ENCODE measurements at regions not wholly inside any gene's neighbourhood (a gene's known extent, or its start where the extent isn't known, plus 50 kb on each side); places are given as distances from the start of the nearest gene placed in this dataset.
"Not testable (repeated sequence)": the region's sequence is repeated elsewhere in the genome, so short reads cannot be mapped to it uniquely, and the experiment has no call there.

DNA sequence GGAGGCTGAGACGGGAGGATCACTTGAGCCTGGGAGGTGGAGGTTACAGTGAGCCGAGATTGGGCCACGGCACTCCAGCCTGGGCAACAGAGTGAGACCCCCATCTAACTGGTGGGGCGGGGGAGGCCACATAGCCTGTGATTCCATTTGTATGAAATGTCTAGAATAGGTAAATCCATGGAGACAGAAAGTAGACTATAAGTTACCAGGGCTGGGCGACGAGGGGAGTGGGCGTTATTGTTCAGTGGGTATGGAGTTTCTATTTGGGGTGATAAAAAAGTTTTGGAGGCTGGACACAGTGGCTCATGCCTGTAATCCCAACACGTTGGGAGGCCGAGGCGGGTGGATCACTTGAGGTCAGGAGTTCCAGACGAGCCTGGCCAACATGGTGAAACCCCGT is 97.8 kb downstream of the CRLF3 start:
- TF ChIP-seq, protein P1, sequence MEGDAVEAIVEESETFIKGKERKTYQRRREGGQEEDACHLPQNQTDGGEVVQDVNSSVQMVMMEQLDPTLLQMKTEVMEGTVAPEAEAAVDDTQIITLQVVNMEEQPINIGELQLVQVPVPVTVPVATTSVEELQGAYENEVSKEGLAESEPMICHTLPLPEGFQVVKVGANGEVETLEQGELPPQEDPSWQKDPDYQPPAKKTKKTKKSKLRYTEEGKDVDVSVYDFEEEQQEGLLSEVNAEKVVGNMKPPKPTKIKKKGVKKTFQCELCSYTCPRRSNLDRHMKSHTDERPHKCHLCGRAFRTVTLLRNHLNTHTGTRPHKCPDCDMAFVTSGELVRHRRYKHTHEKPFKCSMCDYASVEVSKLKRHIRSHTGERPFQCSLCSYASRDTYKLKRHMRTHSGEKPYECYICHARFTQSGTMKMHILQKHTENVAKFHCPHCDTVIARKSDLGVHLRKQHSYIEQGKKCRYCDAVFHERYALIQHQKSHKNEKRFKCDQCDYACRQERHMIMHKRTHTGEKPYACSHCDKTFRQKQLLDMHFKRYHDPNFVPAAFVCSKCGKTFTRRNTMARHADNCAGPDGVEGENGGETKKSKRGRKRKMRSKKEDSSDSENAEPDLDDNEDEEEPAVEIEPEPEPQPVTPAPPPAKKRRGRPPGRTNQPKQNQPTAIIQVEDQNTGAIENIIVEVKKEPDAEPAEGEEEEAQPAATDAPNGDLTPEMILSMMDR (IDR thresholded peaks at IDR 0.05), result not testable (repeated sequence)
- not testable (repeated sequence) for TF ChIP-seq POLR2A (IDR thresholded peaks at IDR 0.05)

Measured in ovary (tissue), 3 donors.